ENCODE measurements at regions not wholly inside any gene's neighbourhood (a gene's known extent, or its start where the extent isn't known, plus 50 kb on each side); places are given as distances from the start of the nearest gene placed in this dataset.

- TF ChIP-seq RARB (CRISPR knock-in tag; IDR thresholded peaks at IDR 0.05) = no peak
Measured at GRCh38 chr16:73565263-73565662, 517.3 kb upstream of the ZFHX3 start.

GRCh38 chr16:73563709-73564108 is 515.8 kb upstream of the ZFHX3 start:
- ATAC-seq = no peak
- TF ChIP-seq CREB5 (CRISPR knock-in tag; IDR thresholded peaks at IDR 0.05; ENCODE audit: low read depth) (no peak), TSHZ2 (CRISPR knock-in tag; IDR thresholded peaks at IDR 0.05) (no peak), RARB (CRISPR knock-in tag; IDR thresholded peaks at IDR 0.05) (no peak), ZNF70 (CRISPR knock-in tag; IDR thresholded peaks at IDR 0.05) (no peak), TOX (CRISPR knock-in tag; IDR thresholded peaks at IDR 0.05; ENCODE audit: borderline replicate concordance) (no peak), ZNF565 (CRISPR knock-in tag; conservative IDR thresholded peaks at IDR 0.05; ENCODE audit: low read depth) (no peak), ZFP30 (CRISPR knock-in tag; IDR thresholded peaks at IDR 0.05) (no peak), ZNF8 (CRISPR knock-in tag; IDR thresholded peaks at IDR 0.05) (no peak), ZC3H10 (CRISPR knock-in tag; IDR thresholded peaks at IDR 0.05) (no peak), ESRRG (CRISPR knock-in tag; IDR thresholded peaks at IDR 0.05) (no peak), TCF4 (CRISPR knock-in tag; IDR thresholded peaks at IDR 0.05; ENCODE audit: borderline replicate concordance) (no peak), SNAI2 (CRISPR knock-in tag; IDR thresholded peaks at IDR 0.05) (no peak), ZFP3 (CRISPR knock-in tag; IDR thresholded peaks at IDR 0.05) (no peak), GLIS3 (CRISPR knock-in tag; IDR thresholded peaks at IDR 0.05) (no peak), ISL1 (CRISPR knock-in tag; IDR thresholded peaks at IDR 0.05) (no peak), CSRNP3 (CRISPR knock-in tag; IDR thresholded peaks at IDR 0.05) (no peak), BACH2 (CRISPR knock-in tag; IDR thresholded peaks at IDR 0.05; ENCODE audit: borderline replicate concordance) (no peak), ARNTL (CRISPR knock-in tag; IDR thresholded peaks at IDR 0.05; ENCODE audit: borderline replicate concordance, low read depth) (no peak), OSR1 (CRISPR knock-in tag; IDR thresholded peaks at IDR 0.05) (no peak), PPARA (CRISPR knock-in tag; IDR thresholded peaks at IDR 0.05; ENCODE audit: borderline replicate concordance) (no peak)

More at GRCh38 chr16:73565263-73565662, 517.3 kb upstream of the ZFHX3 start:
- ATAC-seq = no peak

- ATAC-seq = no peak
- TF ChIP-seq ZFP3 (CRISPR knock-in tag; IDR thresholded peaks at IDR 0.05) (no peak), SNAI2 (CRISPR knock-in tag; IDR thresholded peaks at IDR 0.05) (no peak), BACH2 (CRISPR knock-in tag; IDR thresholded peaks at IDR 0.05; ENCODE audit: borderline replicate concordance) (no peak)
Measured at GRCh38 chr16:73560497-73560896, 512.6 kb upstream of the ZFHX3 start.

GRCh38 chr16:73558219-73558618 is 510.3 kb upstream of the ZFHX3 start:
- no peak for ATAC-seq
- no peak for TF ChIP-seq BACH2 (CRISPR knock-in tag; IDR thresholded peaks at IDR 0.05; ENCODE audit: borderline replicate concordance)
- no peak for TF ChIP-seq OSR1 (CRISPR knock-in tag; IDR thresholded peaks at IDR 0.05)
- no peak for TF ChIP-seq PATZ1 (CRISPR knock-in tag; IDR thresholded peaks at IDR 0.05; ENCODE audit: borderline replicate concordance)
- no peak for TF ChIP-seq ZC3H10 (CRISPR knock-in tag; IDR thresholded peaks at IDR 0.05)
- TF ChIP-seq POU6F1 (CRISPR knock-in tag; IDR thresholded peaks at IDR 0.05; ENCODE audit: borderline replicate concordance, low read depth) = no peak
- TF ChIP-seq GLIS3 (CRISPR knock-in tag; IDR thresholded peaks at IDR 0.05) = no peak
- no peak for TF ChIP-seq CSRNP3 (CRISPR knock-in tag; IDR thresholded peaks at IDR 0.05)
- TF ChIP-seq ZNF8 (CRISPR knock-in tag; IDR thresholded peaks at IDR 0.05) = no peak
- no peak for TF ChIP-seq PPARA (CRISPR knock-in tag; IDR thresholded peaks at IDR 0.05; ENCODE audit: borderline replicate concordance)
- TF ChIP-seq ARNTL (CRISPR knock-in tag; IDR thresholded peaks at IDR 0.05; ENCODE audit: borderline replicate concordance, low read depth) = no peak
- TF ChIP-seq TOX (CRISPR knock-in tag; IDR thresholded peaks at IDR 0.05; ENCODE audit: borderline replicate concordance) = no peak
- TF ChIP-seq TCF4 (CRISPR knock-in tag; IDR thresholded peaks at IDR 0.05; ENCODE audit: borderline replicate concordance) = no peak
- TF ChIP-seq TSHZ2 (CRISPR knock-in tag; IDR thresholded peaks at IDR 0.05) = no peak
- TF ChIP-seq ZNF565 (CRISPR knock-in tag; conservative IDR thresholded peaks at IDR 0.05; ENCODE audit: low read depth) = no peak

All from SK-N-SH treated with all-trans-retinoic acid at 6 μM for 48 hours (cell line).